ENCODE measurements at regions not wholly inside any gene's neighbourhood (a gene's known extent, or its start where the extent isn't known, plus 50 kb on each side); places are given as distances from the start of the nearest gene placed in this dataset.

GRCh38 chr17:55873017-55873758 is 122.3 kb downstream of the PCTP start:
- TF ChIP-seq POLR2AphosphoS5 (IDR thresholded peaks at IDR 0.05) (no peak), CTCF (IDR thresholded peaks at IDR 0.05 in 8 of 11, conservative IDR thresholded peaks at IDR 0.05 in 3 of 11) (no peak), POLR2A (IDR thresholded peaks at IDR 0.05) (no peak)
- 64 to 80% (median 73%) methylated on average over 4 of the region's 4 CpGs for whole genome bisulfite sequencing, 5 donors
- H3K27ac ChIP-seq, result no peak overlapping the region

GRCh38 chr17:55883149-55883548 is 132.3 kb downstream of the PCTP start:
- Histone ChIP-seq H3K27me3 (replicated peaks in 1 of 7) (peaks cover 0 to 4% (median 0%) of the 10 kb centered on the region in 7 donors), H3K36me3 (no peaks in the 10 kb centered on the region), H3K27ac (no peak overlapping the region), H3K4me3 (no peak overlapping the region), H3K4me1 (no peaks in the 10 kb centered on the region), H3K9me3 (no peaks in the 10 kb centered on the region)
- intact Hi-C loops (cut with DNase I; ENCODE audit: low total_unique reads), result no loop called here
- WGBS, 5 donors, result 82 to 100% (median 86%) methylated on average over 1 of the region's 1 CpG
- no peak for TF ChIP-seq CTCF (IDR thresholded peaks at IDR 0.05 in 8 of 11, conservative IDR thresholded peaks at IDR 0.05 in 3 of 11)
- TF ChIP-seq POLR2AphosphoS5 (IDR thresholded peaks at IDR 0.05), result no peak
- TF ChIP-seq POLR2A (IDR thresholded peaks at IDR 0.05), result no peak
- DNase-seq, result no peak

More at GRCh38 chr17:55873017-55873758, 122.3 kb downstream of the PCTP start:
- no peaks in the 10 kb centered on the region for H3K4me1 ChIP-seq
- no peak for DNase-seq
- no peaks in the 10 kb centered on the region for H3K36me3 ChIP-seq
- H3K4me3 ChIP-seq, result no peak overlapping the region
- intact Hi-C loops (cut with DNase I; ENCODE audit: low total_unique reads), result no loop called here
- H3K9me3 ChIP-seq, result peaks cover 0 to 7% (median 3%) of the 10 kb centered on the region in 8 donors
- no peaks in the 10 kb centered on the region for H3K27me3 ChIP-seq (replicated peaks in 1 of 7)

GRCh38 chr17:55887531-55887930 is 136.7 kb downstream of the PCTP start:
- Histone ChIP-seq H3K27me3 (replicated peaks in 1 of 7) (no peaks in the 10 kb centered on the region), H3K36me3 (no peaks in the 10 kb centered on the region), H3K4me1 (no peaks in the 10 kb centered on the region), H3K27ac (no peak overlapping the region), H3K9me3 (no peaks in the 10 kb centered on the region), H3K4me3 (no peak overlapping the region)
- 50 to 74% (median 64%) methylated on average over 3 of the region's 3 CpGs for WGBS, 5 donors
- intact Hi-C loops (cut with DNase I; ENCODE audit: low total_unique reads), result no loop called here
- TF ChIP-seq CTCF (IDR thresholded peaks at IDR 0.05 in 8 of 11, conservative IDR thresholded peaks at IDR 0.05 in 3 of 11) (no peak), POLR2A (IDR thresholded peaks at IDR 0.05) (no peak), POLR2AphosphoS5 (IDR thresholded peaks at IDR 0.05) (no peak)
- DNase-seq, result no peak

GRCh38 chr17:55889271-55889670 is 138.4 kb downstream of the PCTP start:
- intact Hi-C loops (cut with DNase I; ENCODE audit: low total_unique reads), result no loop called here
- no peaks in the 10 kb centered on the region for H3K36me3 ChIP-seq
- no peaks in the 10 kb centered on the region for H3K27me3 ChIP-seq (replicated peaks in 1 of 7)
- 50 to 71% (median 54%) methylated on average over 1 of the region's 1 CpG for WGBS, 5 donors
- no peak for DNase-seq
- no peaks in the 10 kb centered on the region for H3K4me1 ChIP-seq
- H3K27ac ChIP-seq, result no peak overlapping the region
- H3K4me3 ChIP-seq, result no peak overlapping the region
- no peaks in the 10 kb centered on the region for H3K9me3 ChIP-seq
- TF ChIP-seq POLR2A (IDR thresholded peaks at IDR 0.05) (no peak), CTCF (IDR thresholded peaks at IDR 0.05 in 8 of 11, conservative IDR thresholded peaks at IDR 0.05 in 3 of 11) (no peak)

All from spleen (tissue), 11 donors.